GM18498 (cell line): ENCODE measurements at regions not wholly inside any gene's neighbourhood (a gene's known extent, or its start where the extent isn't known, plus 50 kb on each side); places are given as distances from the start of the nearest gene placed in this dataset.
"Not testable (repeated sequence)": the region's sequence is repeated elsewhere in the genome, so short reads cannot be mapped to it uniquely, and the experiment has no call there.

Experiments
- ATAC-seq: cut with Tn5 transposase; IDR thresholded peaks from one replicate; pipeline ENCODE4 v1.9.1; 2021; ENCODE audit warnings: mild to moderate bottlenecking, moderate library complexity; ENCODE audit not compliant: unreplicated experiment

DNA sequence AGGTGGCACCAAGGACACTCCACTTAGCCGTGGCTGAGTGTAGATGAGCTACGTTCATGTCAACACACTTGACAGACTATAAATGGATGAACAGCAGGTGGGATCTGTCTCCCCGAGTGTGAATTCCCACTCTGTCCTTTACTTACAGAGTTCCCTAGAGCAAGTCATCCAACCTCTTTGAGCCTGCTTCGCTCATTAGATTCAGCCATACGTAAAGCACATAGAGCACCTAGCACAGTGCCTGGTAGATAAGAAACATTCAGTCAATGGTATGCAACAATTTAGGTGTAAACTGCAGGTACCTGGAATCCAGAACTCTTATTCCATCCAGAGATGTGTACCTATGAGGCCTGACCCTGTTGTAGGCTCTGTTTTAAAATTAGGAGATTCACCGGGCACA lies 227.8 kb upstream of the C16orf82 start:
- no peak for ATAC-seq

DNA sequence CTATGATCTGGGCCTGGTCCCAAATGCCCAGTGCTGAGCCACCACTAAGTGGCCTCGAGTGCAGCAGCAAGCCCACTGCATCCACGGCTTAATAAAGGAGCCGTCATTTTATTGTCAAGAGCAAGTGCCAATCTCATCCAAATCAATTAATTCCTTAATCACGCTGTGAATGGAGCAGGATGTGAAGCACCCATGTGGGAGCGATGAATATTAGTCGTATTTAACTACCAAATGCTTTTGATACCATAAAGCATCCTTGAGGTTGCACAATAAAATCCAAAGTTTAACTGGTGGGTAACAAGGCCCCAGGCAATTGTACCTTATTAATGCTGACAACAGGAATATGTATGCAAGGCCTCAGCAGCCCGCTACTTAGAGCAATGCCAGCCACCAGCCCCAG lies 226.0 kb upstream of the C16orf82 start:
- ATAC-seq: no peak

DNA sequence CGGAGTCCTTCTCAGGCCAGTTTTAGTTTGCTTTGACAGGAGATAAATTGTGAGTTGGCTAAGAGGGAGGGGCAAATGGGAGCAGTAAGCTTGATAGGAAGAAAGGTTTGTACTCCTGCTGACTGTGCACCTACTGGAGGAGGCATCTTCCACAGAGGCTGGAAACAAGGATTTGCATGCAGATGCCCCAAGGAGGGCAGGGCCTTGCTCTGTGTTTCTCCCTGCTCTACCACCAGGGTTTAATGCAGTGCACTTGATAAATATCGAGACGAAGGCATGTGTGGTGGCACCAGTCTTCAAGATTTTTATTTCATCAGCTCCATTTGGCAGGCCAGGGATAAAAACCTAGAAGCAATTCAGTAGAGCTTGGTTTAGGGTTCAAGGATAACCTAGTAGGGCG lies 210.5 kb upstream of the C16orf82 start:
- no peak for ATAC-seq

DNA sequence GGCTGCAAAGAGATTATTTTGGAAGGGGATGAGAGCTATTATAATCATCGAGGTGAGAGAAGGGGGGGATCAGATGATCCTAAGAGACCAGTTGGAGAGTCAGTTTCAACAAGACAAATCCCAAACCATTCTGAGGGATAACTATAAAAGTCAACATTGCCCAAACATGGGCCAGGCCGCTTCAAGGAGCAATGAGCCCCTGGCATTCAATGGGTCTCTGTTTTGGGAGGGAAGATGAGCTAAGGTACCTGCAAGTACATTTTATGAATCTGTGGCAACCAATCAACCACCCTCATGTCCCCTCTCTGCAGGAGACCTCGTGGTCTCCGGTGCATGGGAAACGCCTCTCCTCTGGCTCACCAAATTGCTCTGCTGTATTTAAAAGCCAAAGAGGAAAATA lies 209.9 kb upstream of the C16orf82 start:
- ATAC-seq: no peak

DNA sequence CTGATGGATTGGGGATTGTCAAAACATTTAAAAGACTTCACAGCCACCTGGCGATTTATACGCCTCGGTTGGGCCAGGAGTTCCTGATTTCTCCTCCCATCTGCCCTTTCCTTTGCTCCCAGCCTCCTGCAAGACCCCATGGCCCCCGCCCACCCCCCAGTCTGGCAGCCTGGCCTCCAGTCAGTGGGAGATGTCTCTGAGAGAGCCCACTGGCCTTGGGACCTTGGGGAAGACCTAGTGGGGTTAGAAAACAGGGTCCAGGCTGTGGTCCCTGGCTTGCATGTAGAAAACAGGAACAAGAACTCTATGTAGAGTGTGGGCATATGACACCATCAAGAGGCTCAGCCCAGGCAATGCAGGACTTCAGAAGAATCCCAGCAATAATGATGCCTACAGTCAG lies 209.4 kb upstream of the C16orf82 start:
- no peak for ATAC-seq

DNA sequence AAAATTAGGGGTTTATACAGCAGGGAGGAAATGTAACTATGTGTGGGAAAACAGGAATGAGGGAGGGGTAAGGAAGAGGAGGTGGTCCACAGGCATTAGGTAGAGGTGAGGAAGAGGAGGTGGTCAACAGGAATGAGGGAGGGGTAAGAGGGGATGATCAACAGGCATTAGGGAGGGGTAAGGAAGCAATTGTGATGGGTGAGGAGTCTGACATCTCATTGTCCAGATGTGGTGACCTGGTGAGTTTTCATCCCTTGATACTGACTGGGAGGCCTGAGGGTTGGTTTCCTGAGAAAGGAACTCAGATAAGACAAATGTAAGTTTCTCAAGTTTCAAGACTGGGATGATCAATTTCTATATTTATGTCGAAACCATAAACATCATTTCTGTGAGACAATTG lies 206.2 kb upstream of the C16orf82 start:
- no peak for ATAC-seq

DNA sequence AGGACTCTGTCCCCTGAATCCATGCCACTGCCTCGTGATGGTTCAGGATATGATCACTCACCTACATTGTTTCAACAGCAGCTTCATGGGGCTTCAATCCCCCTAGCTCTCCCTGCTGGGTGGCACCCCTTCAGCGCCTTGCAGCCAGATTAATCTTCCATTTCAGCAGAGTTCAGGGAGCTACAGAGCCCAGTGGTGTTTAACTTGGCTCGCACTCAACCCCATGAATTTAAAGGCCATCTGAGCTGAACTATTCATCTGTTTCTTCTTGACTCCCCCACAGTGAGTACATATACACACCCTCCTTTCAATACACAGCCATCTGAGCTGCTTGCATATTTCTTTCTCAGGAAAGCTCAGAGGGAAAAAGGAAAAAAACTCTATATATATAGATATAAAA lies 202.8 kb upstream of the C16orf82 start:
- no peak for ATAC-seq

DNA sequence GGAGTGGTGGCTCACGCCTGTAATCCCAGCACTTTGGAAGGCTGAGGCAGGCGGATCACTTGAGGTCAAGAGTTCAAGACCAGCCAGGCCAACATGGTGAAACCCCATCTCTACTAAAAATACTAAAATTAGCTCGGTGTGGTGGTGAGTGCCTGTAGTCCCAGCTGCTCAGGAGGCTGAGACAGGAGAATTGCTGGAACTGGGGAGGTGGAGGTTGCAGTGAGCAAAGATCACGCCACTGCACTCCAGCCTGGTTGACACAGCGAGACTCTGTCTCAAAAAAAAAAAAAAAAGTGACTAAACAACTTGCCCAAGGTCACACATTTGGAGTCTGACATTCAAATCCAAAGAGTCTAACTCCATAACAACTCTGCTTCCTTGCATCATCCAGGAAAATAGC lies 192.4 kb upstream of the C16orf82 start:
- ATAC-seq: not testable (repeated sequence)

DNA sequence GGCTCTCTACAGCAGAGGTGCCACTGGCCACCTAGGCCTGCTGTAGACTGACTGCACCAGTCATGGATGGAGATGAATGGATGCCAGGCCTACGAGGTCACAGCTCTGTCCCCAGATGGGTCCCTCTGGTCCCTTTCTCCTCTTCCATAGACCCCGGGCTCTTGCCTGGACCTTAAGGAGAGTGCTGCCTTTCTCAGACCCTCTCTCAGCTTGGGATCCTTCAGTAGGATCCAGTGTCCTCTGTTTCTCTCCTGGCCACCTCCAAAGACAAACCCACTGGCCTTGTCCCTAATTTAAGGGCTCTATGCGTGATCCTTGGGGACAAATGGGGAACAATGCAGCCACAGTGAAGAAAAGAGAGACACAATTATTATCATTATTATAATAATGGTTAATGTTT lies 189.3 kb upstream of the C16orf82 start:
- no peak for ATAC-seq

DNA sequence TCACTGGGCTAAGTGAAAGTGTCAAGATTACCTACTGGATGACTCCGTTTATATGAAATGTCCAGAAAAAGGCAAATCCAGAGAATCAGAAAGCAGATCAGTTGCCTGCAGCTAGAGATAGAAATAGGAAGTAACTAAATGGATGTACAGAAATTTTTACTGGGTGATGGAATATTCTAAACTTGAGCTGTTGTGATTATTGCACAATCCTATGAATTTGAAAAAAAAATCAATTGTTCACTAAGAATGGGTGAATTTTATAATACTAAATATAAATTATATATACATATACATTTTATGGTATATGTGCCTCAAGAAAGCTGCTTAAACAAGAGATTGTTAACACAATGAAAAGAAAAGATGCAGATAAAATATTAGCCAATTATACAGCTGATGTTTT lies 181.1 kb upstream of the C16orf82 start:
- ATAC-seq: no peak

DNA sequence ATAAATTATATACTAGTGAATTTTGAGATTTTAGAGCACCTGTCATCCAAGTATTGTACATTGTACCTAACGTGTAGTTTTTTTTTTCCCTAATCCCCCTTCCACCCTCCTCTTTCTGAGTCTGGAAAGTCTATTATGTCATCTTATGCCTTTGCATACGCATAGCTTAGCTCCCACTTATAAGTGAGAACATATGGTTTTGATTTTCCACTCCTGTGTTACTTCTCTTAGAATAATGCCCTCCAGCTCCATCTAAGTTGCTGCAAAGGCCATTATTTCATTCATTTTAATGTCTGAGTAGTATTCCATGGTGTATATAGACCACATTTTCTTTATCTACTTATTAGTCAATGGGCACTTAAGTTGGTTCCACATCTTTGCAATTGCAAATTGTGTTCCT lies 177.0 kb upstream of the C16orf82 start:
- ATAC-seq: no peak

DNA sequence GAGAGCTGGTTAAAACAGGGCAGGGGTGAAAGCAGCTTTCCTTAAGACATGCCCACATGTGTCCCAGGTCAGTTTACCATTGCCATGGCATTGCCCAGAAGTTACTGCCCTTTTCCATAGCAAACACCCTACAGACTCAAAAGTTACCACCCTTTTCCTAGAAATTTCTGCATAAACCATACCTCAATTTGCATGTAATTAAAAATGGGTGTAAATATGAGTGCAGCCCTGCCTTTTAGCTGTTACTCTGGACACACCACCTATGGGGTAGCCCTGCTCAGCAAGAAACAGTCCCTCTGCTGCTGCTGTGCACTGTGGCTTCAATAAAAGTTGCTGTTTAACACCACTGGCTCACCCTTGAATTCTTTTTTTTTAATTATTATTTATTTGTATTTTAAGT lies 168.5 kb upstream of the C16orf82 start:
- ATAC-seq: no peak

DNA sequence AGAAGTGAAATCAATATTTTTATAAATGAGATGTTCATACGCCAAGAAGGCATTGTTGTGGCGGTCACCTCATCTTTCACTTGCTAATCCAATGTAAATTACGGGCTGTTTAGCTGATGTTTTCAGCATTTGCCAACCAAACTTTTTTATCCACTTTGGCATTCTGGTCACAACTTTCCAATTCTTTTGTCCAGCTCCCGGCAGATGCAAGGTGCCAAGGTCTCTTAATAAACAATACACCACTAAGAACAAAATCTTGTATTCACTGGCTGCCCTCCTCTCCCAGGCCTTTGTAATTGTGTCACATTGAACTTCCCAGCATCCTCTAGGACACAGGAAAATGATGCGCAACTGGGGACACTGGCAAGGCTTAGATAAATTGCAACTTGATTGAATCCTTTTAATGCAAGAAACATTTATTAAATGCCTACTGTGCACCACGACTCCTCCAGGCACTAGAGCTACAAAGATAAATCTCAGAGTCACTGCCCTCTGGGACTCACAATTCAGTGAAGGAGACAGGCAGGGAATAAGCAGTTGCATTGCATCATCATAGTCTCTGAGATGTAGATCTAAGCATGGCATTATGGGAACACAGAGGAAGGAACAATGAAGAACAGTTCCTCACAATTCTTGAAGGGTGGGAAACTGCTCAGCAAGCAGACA lies 165.4 kb upstream of the C16orf82 start:
- no peak for ATAC-seq

DNA sequence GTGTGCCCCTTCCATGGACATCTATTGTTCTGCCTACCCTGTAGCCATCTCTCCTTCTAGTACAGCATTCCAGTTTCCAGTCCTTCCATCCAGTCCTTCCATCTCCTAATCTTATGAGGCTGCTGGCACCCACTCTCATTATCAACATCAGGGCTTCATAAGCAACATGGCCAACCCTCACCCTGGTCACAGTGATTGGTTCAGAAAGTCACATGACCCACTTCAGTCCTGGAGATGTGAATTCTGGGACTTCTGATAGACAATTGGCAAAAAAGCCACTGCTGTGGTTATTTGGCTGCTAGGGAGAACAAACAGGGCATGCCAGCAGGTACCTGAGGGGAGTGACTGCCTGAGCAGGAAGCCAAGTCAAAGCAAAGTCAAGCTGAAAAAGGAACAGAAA lies 164.7 kb upstream of the C16orf82 start:
- ATAC-seq: no peak

DNA sequence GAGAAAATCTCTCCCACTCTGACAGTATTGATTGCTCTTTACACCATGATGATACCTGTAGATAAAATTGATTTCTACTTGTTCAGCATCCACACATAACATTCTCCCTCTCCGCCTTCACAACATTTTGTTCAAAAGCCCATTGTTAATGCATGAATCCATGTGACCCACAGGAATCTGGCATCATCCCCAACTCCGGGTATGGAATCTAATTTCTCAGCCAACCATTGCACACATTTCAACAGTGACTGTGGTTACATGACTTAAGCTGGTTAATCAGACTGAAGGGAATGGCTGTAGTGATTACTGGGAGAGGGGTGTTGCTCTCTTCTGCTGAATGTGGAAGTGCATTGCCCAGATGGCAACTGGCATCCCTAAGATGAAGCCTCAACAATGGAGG lies 161.4 kb upstream of the C16orf82 start:
- no peak for ATAC-seq

DNA sequence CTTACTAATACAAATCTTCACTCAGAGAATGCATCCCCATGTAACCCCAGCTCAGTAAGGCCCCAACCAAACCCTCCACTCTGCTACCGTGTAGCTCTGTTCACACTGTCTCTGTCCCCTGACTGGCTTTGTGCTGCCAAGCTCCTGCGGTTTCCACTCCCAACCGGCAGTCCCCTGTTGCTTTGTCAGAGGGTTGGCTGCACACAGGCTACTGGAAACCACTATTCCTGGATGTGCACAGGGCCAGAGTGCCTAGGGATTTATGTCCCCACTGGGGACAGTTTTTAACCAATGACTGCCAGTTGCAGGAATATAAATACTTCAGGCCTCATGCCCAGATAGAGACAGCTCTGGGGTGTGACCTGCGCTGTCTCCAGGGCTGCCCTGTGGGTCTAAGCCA lies 157.1 kb upstream of the C16orf82 start:
- ATAC-seq: no peak

DNA sequence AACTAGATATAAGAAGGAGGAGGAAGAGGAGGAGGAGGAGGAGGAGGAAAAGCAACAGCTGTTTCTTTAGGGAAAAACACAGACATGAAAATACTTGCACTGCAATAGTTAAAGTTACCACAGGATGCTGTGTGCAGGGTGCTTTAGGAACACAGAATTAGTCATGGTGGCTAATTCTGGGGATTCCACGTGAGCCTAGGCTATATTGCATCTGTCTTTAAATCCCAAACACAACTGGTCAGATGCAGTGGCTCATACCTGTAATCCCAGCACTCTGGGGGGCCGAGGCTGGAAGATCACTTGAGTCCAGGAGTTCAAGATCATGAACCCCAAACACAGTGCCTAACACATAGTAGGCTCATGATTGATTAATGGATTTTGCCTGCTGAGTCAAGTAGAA lies 155.3 kb upstream of the C16orf82 start:
- ATAC-seq: no peak

DNA sequence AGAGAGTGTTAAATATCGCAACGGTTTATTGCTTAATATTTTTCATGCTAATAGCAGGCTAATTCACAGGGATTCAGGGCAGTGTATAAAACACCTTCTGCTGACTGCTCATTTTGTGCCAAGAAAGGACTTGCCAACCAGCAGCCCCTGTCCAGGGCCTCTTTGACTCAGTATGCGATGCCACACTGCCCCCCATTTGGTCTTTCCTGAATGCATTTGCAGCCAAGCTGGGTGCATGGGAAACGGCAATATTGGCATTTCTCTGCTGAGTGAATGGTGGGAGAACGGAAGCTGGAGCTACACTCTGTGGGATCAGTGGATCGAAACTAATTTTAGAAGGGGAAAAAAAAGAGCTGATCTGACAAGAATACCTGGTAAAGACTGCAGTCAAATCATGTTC lies 152.9 kb upstream of the C16orf82 start:
- ATAC-seq: no peak

DNA sequence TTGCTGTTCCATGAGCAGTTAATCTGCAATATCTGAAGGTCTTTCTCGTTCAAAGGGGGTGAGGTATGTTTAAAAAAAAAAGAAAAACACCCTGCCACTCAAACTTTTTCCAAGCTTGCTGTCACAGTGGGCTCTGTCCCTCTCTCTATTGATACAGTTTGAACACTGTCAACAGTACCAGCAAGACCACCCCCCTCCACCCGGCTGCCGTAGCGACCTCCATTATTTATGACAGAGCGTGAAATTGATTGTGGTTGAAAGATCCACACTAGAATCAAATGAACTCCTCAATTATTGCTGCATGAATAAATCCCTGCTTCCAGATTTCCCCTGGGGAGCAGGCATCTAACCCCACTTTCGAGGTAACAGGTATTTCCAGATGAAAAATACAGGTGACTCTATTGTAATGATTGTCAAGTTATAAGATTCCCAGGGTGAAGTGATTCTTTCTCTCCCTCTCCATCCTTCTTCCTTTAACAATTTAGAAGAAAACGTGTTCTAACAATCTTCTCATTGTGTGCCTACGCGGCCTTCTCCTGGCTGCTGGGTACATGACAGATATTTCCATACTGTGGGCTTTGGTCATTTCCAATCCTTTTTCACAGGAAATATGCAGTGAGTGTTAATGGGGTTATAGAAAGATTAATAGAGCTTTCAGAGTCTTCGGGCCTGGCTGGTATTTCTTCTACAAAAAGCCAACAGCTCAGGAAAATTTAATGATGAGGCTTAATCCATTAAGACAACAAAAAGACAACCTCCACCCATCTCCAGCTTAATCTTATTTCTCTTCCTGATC lies 135.7 kb upstream of the C16orf82 start:
- ATAC-seq: no peak

DNA sequence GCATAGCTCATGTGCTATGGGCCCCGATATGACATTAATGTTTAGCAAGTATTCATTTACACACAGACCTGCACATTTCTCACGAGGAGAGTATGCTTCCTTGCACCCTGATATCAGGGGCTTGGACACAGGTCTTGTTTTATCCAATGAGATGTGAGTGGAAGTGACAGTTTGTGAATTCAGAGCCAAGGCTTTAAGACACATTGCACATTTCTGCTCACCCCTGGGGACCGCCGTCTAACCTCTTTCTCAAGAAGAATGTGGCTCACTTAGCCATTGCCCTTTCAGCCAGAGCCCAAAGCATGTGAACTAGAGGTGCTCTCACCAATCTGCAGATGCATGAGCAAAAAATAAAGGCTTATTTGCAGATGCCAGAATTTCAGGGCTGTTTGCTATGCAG lies 116.1 kb upstream of the C16orf82 start:
- no peak for ATAC-seq

DNA sequence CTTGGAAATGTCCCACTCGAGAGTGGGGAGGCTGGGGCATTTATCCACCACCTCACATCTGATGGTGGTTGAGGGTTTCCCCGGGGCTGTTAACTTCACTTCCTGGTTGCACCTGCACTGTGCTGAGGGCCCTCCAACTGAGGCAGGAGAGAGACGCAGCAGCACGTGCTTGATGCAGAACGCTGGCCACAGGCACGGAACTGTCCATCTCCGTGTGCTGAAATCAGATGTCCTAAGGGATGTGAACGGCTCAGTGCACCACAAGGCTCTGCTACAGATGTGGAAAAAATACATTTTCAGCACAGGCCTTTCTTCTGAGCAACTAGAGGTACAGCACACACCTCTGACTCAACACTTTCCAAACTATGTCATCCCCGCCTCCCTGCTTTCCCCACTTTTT lies 114.8 kb upstream of the C16orf82 start:
- ATAC-seq: no peak

DNA sequence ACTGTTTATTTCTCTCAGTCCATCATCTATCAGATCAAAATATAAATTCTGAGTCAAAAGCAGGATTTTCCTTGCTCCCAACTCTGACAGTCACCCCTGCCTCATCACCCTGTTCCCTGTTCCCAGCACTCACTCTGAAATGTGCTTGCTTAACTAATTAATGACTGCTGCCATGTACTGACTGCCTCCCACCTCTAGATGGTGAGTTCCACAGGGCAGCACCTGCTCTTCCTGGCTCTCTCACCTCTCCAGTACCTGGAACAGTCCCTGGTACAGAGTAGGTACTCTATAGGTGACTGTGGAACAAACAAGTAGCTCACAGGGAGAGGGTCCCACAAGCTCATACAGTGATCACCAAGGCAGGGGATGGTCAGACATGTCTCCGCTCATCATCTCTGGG lies 114.3 kb upstream of the C16orf82 start:
- no peak for ATAC-seq
